T-helper 17 cell (primary cell): ENCODE measurements at regions not wholly inside any gene's neighbourhood (a gene's known extent, or its start where the extent isn't known, plus 50 kb on each side); places are given as distances from the start of the nearest gene placed in this dataset.

Source experiments
- ATAC-seq: fragments of 150-1000 bp; cut with Tn5 transposase; 2 replicates; pipeline ENCODE4 v1.10.0; 2021; ENCODE audit warnings: mild to moderate bottlenecking, moderate library complexity
- DNase-seq, 3 donors: peaks; one replicate each; pipeline versions ENCODE4 v3.0.0 to v3.0.0-alpha.2; 2020 to 2021
- H3K9me3 ChIP-seq: one replicate; pipeline ENCODE4 v1.7.0; 2013; ENCODE audit warnings: low read length, mild to moderate bottlenecking; ENCODE audit not compliant: control insufficient read depth, poor library complexity, severe bottlenecking
- H3K27ac Mint-ChIP-seq: one replicate; pipeline ENCODE4 v1.8.0; 2022; ENCODE audit warnings: mild to moderate bottlenecking, moderate library complexity, mixed read lengths
- H3K27me3 Mint-ChIP-seq: one replicate; pipeline ENCODE4 v1.8.0; 2022; ENCODE audit warnings: mixed read lengths
- H3K36me3 Mint-ChIP-seq: one replicate; pipeline ENCODE4 v1.8.0; 2022; ENCODE audit warnings: low read depth, mixed read lengths
- H3K4me1 Mint-ChIP-seq: one replicate; pipeline ENCODE4 v1.8.0; 2022; ENCODE audit warnings: mild to moderate bottlenecking, mixed read lengths
- H3K4me3 Mint-ChIP-seq: one replicate; pipeline ENCODE4 v1.8.0; 2022; ENCODE audit warnings: mild to moderate bottlenecking, moderate library complexity, mixed read lengths

DNA sequence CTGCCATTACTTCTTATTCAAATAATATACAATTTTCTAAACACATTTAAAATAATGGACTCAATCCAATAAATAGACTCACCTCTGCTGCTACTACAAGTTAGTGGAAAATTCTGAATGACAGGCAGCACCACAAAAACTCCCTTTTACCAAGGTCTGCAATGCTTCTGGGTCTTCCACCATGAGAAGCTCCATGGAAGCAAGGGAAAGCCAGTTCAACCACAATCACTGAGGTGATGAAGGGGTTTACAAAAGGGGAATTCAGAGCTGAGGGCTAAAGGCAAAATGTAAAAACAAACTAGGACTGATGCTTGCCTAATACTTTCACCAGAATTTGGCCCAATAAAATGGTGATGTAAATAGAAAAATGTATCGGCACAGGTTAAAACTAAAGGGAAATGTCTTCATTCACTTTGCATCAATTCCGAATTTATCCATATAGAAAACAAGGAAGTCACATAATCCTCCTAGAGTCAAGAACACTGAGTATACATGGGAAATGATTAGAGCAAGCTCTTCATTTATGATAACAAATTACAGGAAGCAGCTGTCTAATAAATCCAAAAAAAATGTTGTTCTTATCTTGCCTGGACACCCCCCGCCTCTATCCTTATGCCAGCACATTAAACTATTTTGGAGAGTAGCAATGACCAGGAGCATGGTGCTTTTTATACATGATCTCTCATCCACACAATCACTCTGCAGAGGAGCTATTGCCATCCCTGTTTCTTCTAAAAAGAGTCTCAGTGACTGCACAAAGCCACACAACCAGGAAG lies 66.3 kb upstream of the NFIB start:
- H3K27ac Mint-ChIP-seq, result no peak overlapping the region
- DNase-seq (no peak), ATAC-seq (no peak)
- no peak overlapping the region for H3K4me3 Mint-ChIP-seq
- no peaks in the 10 kb centered on the region for H3K4me1 Mint-ChIP-seq
- no peaks in the 10 kb centered on the region for H3K9me3 ChIP-seq
- peaks cover 23% of the 10 kb centered on the region for H3K27me3 Mint-ChIP-seq
- H3K36me3 Mint-ChIP-seq, result no peaks in the 10 kb centered on the region

DNA sequence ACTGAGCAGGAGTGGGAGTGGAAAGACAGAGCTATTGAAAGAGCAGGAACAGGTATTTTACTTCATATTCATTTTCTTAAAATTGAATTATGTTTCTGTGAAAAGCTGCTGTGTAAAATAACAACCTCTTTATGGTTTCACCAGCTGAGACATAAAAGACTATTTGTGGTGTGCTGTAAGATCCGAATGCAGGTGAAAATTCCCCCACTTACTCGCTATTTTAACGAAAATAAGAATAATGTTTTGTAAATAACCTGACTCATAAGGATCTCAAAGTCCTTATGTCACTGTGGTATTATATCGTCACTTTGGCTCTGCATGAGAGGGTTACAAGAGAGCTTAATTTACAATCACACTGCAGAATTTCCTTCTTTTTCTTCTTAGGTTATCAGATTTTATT lies 65.3 kb upstream of the NFIB start:
- Mint-ChIP-seq H3K27ac (no peak overlapping the region), H3K27me3 (peaks cover 22% of the 10 kb centered on the region), H3K4me3 (no peak overlapping the region), H3K36me3 (no peaks in the 10 kb centered on the region), H3K4me1 (no peaks in the 10 kb centered on the region)
- no peaks in the 10 kb centered on the region for H3K9me3 ChIP-seq
- ATAC-seq (no peak), DNase-seq (no peak)

- no peaks in the 10 kb centered on the region for H3K36me3 Mint-ChIP-seq
- no peaks in the 10 kb centered on the region for H3K9me3 ChIP-seq
- H3K4me3 Mint-ChIP-seq, result no peak overlapping the region
- no peaks in the 10 kb centered on the region for H3K4me1 Mint-ChIP-seq
- ATAC-seq, result no peak
- DNase-seq, result no peak
- peaks cover 23% of the 10 kb centered on the region for H3K27me3 Mint-ChIP-seq
- no peak overlapping the region for H3K27ac Mint-ChIP-seq
These were observed 59.8 kb upstream of the NFIB start for GRCh38 chr9:14373706-14374105.

DNA sequence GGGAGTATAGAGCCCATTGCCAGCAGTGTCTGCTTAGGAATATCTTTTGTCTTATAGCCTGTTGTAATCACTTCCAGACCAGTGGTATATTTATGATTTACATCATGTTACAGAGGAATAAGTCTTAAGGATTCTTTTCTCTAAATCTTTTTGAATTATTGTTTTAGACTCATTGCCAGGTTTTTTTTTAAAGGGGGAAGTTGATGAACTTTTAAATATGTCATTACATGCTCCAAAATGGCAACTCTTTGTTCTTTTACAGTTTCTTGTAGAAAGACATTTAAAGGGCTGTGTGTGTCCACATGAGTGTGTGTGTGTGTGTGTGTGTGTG lies 59.4 kb upstream of the NFIB start:
- H3K27me3 Mint-ChIP-seq, result peaks cover 21% of the 10 kb centered on the region

DNA sequence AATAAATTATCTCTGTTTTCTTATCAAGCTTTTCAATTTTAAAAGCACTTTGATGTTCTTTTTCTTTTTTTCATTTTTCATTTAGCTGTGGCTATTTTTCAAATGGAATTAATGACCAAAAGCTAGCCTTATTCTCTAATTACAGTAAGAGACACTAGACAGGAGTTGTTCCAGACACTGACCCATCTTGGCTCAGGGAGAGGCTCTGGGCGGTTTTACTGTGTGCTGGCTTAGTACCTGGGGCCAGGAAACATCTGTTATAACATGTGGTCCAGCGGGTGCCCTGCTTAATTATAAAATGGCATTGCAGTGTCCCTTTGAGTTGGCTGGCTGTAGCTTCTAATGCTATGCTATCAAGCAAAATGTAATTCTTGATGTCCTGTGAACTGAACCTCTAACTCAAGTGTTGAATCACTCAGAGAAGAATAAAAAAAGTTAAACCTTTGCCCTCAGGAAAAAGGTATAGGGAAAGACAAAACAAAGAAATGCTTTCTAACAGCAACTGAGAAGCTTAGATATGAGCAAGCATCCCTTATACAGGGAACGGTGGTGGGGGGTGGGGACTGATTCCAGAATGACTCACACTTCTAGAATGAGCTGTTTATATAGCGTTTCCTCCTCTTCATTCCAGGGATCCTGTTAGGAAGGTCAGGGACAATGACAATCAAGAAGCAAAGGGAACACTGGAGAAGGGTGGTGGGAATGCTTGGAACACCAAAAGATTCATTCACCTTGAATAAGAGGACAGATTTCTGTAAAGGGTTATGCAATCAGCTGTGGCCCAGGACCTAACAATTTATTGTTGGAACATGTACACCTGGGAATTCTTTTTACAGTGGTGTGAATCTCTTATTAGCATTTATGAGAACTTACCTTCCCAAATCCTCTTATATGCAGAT lies 58.7 kb upstream of the NFIB start:
- no peak for DNase-seq
- H3K36me3 Mint-ChIP-seq, result no peaks in the 10 kb centered on the region
- no peak overlapping the region for H3K27ac Mint-ChIP-seq
- no peak overlapping the region for H3K4me3 Mint-ChIP-seq
- H3K9me3 ChIP-seq, result no peaks in the 10 kb centered on the region
- ATAC-seq, result no peak
- H3K27me3 Mint-ChIP-seq, result peaks cover 15% of the 10 kb centered on the region
- H3K4me1 Mint-ChIP-seq, result no peaks in the 10 kb centered on the region

More for the DNA sequence above, 59.4 kb upstream of the NFIB start:
- Mint-ChIP-seq H3K4me1 (no peaks in the 10 kb centered on the region), H3K36me3 (no peaks in the 10 kb centered on the region), H3K4me3 (no peak overlapping the region), H3K27ac (no peak overlapping the region)
- no peaks in the 10 kb centered on the region for H3K9me3 ChIP-seq
- DNase-seq (no peak), ATAC-seq (no peak)

DNA sequence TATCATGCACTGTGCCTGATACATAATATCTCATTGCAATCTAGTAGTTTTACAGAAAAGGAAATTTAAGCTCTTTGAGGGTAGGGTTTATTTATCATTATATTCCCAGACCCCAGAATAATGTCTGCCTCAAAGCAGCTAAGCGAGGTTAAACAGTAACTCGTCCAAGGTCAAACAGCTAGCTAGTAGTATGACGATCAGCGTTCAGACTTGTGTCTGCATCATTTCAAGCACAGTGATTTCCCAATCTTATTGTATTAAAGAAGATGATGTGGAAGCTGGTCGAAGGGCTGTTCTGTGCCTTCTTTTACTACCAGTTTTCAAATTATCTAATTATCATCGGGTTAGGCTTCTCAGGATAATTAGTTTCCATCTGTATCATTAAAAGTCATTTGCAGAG lies 55.1 kb upstream of the NFIB start:
- Mint-ChIP-seq H3K4me1 (no peaks in the 10 kb centered on the region), H3K36me3 (no peaks in the 10 kb centered on the region), H3K27ac (no peak overlapping the region), H3K4me3 (no peak overlapping the region), H3K27me3 (peaks cover 26% of the 10 kb centered on the region)
- DNase-seq (no peak), ATAC-seq (no peak)
- no peaks in the 10 kb centered on the region for H3K9me3 ChIP-seq

DNA sequence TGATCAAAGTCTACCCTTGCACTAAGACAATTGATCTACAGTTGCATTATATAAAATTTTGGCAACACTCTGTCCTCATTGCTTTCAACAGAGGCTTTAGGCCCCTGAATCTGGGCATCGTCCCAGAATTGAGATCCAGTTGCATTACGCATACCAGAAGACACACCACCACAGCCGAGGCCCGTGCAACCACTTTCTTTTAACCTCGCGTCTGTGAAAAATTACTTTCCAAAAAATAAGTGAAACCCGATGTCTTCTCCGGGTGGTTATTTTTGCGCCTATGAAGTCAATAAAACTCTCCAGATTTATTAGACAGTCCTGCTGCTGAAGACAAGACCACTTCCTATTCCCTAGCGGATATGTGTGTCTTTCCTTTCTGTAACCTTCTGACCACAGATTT lies 52.1 kb upstream of the NFIB start:
- Mint-ChIP-seq H3K27ac (no peak overlapping the region), H3K36me3 (no peaks in the 10 kb centered on the region), H3K27me3 (peaks cover 23% of the 10 kb centered on the region), H3K4me1 (no peaks in the 10 kb centered on the region), H3K4me3 (no peak overlapping the region)
- ATAC-seq (no peak), DNase-seq (no peak)
- H3K9me3 ChIP-seq, result no peaks in the 10 kb centered on the region

GRCh38 chr9:14365670-14366069 lies 51.7 kb upstream of the NFIB start:
- ATAC-seq (no peak), DNase-seq (no peak)
- Mint-ChIP-seq H3K4me3 (no peak overlapping the region), H3K27me3 (peaks cover 19% of the 10 kb centered on the region), H3K4me1 (no peaks in the 10 kb centered on the region), H3K27ac (no peak overlapping the region), H3K36me3 (no peaks in the 10 kb centered on the region)
- no peaks in the 10 kb centered on the region for H3K9me3 ChIP-seq
